ENCODE measurements at regions not wholly inside any gene's neighbourhood (a gene's known extent, or its start where the extent isn't known, plus 50 kb on each side); places are given as distances from the start of the nearest gene placed in this dataset.

- no peaks in the 10 kb centered on the region for H3K36me3 ChIP-seq (ENCODE audit: control insufficient read depth in 1 of 2, insufficient read depth in 2 of 2, low read length in 2 of 2)
- H2AFZ ChIP-seq (ENCODE audit: low read depth, low read length, poor library complexity, severe bottlenecking): no peak overlapping the region
- ChIA-PET RAD21 (ENCODE audit: low non-redundant PET in 1 of 2, low total read pairs in 2 of 2, uncharacterized antibody in 2 of 2, unreplicated experiment in 2 of 2) (no interaction called here), POLR2A (no interaction called here), CTCF (interaction anchor here (0.6 to 1.3 kb wide), 3 partner anchors 8 to 263 kb away, joined by 3 to 5 read pairs (median 4); no protein-coding TSS in a partner anchor)
- H3K4me3 ChIP-seq (replicated peaks in 1 of 2; ENCODE audit: low read depth in 1 of 2, low read length in 2 of 2): no peak overlapping the region
- no TSS peak for BruUV-seq (replicated peaks)
- H3K9me3 ChIP-seq (ENCODE audit: control insufficient read depth in 1 of 2, insufficient read depth in 1 of 2, low read depth in 1 of 2, low read length in 2 of 2): no peaks in the 10 kb centered on the region
- no peak for ATAC-seq
- H3K9me2 ChIP-seq (ENCODE audit: insufficient read depth): no peaks in the 10 kb centered on the region
- DNase-seq (ENCODE audit: low read depth, low spot score): no peak
- no peak overlapping the region for H3K27ac ChIP-seq (ENCODE audit: low read depth, low read length)
- H4K20me1 ChIP-seq (ENCODE audit: insufficient read depth): no peaks in the 10 kb centered on the region
- no peak overlapping the region for H3K9ac ChIP-seq (ENCODE audit: low read length)
- H3K4me2 ChIP-seq (ENCODE audit: low read length): no peak overlapping the region
- H3K27me3 ChIP-seq (ENCODE audit: insufficient read depth, low read length): no peaks in the 10 kb centered on the region
- H3K79me2 ChIP-seq (ENCODE audit: insufficient read depth, low read length): no peaks in the 10 kb centered on the region
- peaks cover 3 to 4% of the 10 kb centered on the region in 2 experiments; a peak in 1 of 4 replicates for H3K4me1 ChIP-seq (ENCODE audit: control insufficient read depth in 1 of 2, insufficient read depth in 2 of 2, low read length in 2 of 2)
- intact Hi-C loops (cut with micrococcal nuclease): loop anchor here (5.0 kb wide), 1 partner anchor 264 kb away; no protein-coding TSS in a partner anchor
- TF ChIP-seq ELF1 (IDR thresholded peaks at IDR 0.05; ENCODE audit: borderline replicate concordance, low read depth) (no peak), EZH2phosphoT487 (IDR thresholded peaks at IDR 0.05; ENCODE audit: borderline replicate concordance) (no peak), ATF3 (IDR thresholded peaks at IDR 0.05) (no peak), SP1 (IDR thresholded peaks at IDR 0.05; ENCODE audit: low read depth) (no peak), MAX (IDR thresholded peaks at IDR 0.05) (no peak), FOSL1 (IDR thresholded peaks at IDR 0.05; ENCODE audit: low read depth) (no peak)
Observed at GRCh38 chr18:61637905-61638595, 254.8 kb downstream of the RNF152 start.

GRCh38 chr18:61637319-61637718 lies 255.5 kb downstream of the RNF152 start:
- Histone ChIP-seq H4K20me1 (ENCODE audit: insufficient read depth) (no peaks in the 10 kb centered on the region), H2AFZ (ENCODE audit: low read depth, low read length, poor library complexity, severe bottlenecking) (no peak overlapping the region), H3K4me1 (ENCODE audit: control insufficient read depth in 1 of 2, insufficient read depth in 2 of 2, low read length in 2 of 2) (peaks cover 3 to 4% of the 10 kb centered on the region in 2 experiments; a peak in 1 of 4 replicates), H3K36me3 (ENCODE audit: control insufficient read depth in 1 of 2, insufficient read depth in 2 of 2, low read length in 2 of 2) (no peaks in the 10 kb centered on the region), H3K9ac (ENCODE audit: low read length) (no peak overlapping the region), H3K9me3 (ENCODE audit: control insufficient read depth in 1 of 2, insufficient read depth in 1 of 2, low read depth in 1 of 2, low read length in 2 of 2) (no peaks in the 10 kb centered on the region), H3K4me2 (ENCODE audit: low read length) (no peak overlapping the region), H3K27ac (ENCODE audit: low read depth, low read length) (no peak overlapping the region), H3K27me3 (ENCODE audit: insufficient read depth, low read length) (no peaks in the 10 kb centered on the region), H3K79me2 (ENCODE audit: insufficient read depth, low read length) (no peaks in the 10 kb centered on the region), H3K9me2 (ENCODE audit: insufficient read depth) (no peaks in the 10 kb centered on the region), H3K4me3 (replicated peaks in 1 of 2; ENCODE audit: low read depth in 1 of 2, low read length in 2 of 2) (no peak overlapping the region)
- TF ChIP-seq SRF (IDR thresholded peaks at IDR 0.05; ENCODE audit: low read depth) (no peak), CTCF (IDR thresholded peaks at IDR 0.05 in 2 of 3, conservative IDR thresholded peaks at IDR 0.05 in 1 of 3; ENCODE audit: borderline replicate concordance in 1 of 3, insufficient read depth in 1 of 3, low read depth in 2 of 3, low read length in 2 of 3) (0 out of 6 replicates have a peak, but pooled peaks of 2 of the 3 experiments have one; percentile 15 to 16)
- intact Hi-C loops (cut with micrococcal nuclease): loop anchor here (5.0 kb wide), 1 partner anchor 265 kb away; no protein-coding TSS in a partner anchor
- DNase-seq (ENCODE audit: low read depth, low spot score) (no peak), ATAC-seq (no peak)
- CTCF ChIA-PET: interaction anchor here (0.6 to 1.9 kb wide), 5 partner anchors 9 to 494 kb away, joined by 3 to 11 read pairs (median 5); no protein-coding TSS in a partner anchor
- RAD21 ChIA-PET (ENCODE audit: low non-redundant PET in 1 of 2, low total read pairs in 2 of 2, uncharacterized antibody in 2 of 2, unreplicated experiment in 2 of 2): no interaction called here
- POLR2A ChIA-PET: interaction anchor here (1.5 kb wide), 1 partner anchor 12 kb away, joined by 3 read pairs; no protein-coding TSS in a partner anchor
- no TSS peak for BruUV-seq (replicated peaks)

All from HCT116 (cell line).